Liver (tissue), 3 donors: ENCODE measurements at regions not wholly inside any gene's neighbourhood (a gene's known extent, or its start where the extent isn't known, plus 50 kb on each side); places are given as distances from the start of the nearest gene placed in this dataset.
"Not testable (repeated sequence)": the region's sequence is repeated elsewhere in the genome, so short reads cannot be mapped to it uniquely, and the experiment has no call there.

Experiments used
- GABPA ChIP-seq, 2 donors: IDR thresholded peaks in 1 of 2; conservative IDR thresholded peaks in 1 of 2; 2 replicates each; pipeline ENCODE4 v1.6.1; 2016; ENCODE audit warnings: antibody characterized with exemption in 2 of 2, mild to moderate bottlenecking in 1 of 2, moderate library complexity in 1 of 2
- JUND ChIP-seq, 2 donors: IDR thresholded peaks; 2 replicates each; pipeline ENCODE4 v1.6.1; 2016; ENCODE audit warnings: antibody characterized with exemption in 2 of 2
- TAF1 ChIP-seq: conservative IDR thresholded peaks from 2 replicates; pipeline ENCODE4 v1.6.1; 2016; ENCODE audit warnings: antibody characterized with exemption, mild to moderate bottlenecking
- TF ChIP-seq, protein P1 (sequence below): fragments of 150-350 bp; IDR thresholded peaks from 2 replicates; pipeline ENCODE4 v1.5.1; 2017; ENCODE audit warnings: improper control_type of control experiment, low read depth, low read length; ENCODE audit not compliant: missing input control
- TF ChIP-seq, protein P2 (sequence below): IDR thresholded peaks from 2 replicates; pipeline ENCODE4 v1.6.1; 2016; ENCODE audit warnings: antibody characterized with exemption
- TF ChIP-seq, protein P3 (sequence below): IDR thresholded peaks from 2 replicates; pipeline ENCODE4 v1.6.1; 2016; ENCODE audit warnings: antibody characterized with exemption, mild to moderate bottlenecking
- donor health status: healthy.
- donor health status: healthy.

DNA sequence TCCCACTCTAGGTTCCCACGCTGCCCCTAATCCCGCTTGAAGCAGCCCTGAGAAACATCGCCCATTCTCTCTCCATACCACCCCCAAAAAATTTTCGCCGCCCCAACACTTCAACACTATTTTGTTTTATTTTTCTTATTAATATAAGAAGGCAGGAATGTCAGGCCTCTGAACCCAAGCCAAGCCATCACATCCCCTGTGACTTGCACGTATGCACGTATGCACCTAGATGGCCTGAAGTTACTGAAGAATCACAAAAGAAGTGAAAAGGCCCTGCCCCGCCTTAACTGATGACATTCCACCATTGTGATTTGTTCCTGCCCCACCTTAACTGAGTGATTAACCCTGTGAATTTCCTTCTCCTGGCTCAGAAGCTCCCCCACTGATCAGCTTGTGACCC is 229.1 kb upstream of the DUSP10 start:
- TF ChIP-seq, protein P1, sequence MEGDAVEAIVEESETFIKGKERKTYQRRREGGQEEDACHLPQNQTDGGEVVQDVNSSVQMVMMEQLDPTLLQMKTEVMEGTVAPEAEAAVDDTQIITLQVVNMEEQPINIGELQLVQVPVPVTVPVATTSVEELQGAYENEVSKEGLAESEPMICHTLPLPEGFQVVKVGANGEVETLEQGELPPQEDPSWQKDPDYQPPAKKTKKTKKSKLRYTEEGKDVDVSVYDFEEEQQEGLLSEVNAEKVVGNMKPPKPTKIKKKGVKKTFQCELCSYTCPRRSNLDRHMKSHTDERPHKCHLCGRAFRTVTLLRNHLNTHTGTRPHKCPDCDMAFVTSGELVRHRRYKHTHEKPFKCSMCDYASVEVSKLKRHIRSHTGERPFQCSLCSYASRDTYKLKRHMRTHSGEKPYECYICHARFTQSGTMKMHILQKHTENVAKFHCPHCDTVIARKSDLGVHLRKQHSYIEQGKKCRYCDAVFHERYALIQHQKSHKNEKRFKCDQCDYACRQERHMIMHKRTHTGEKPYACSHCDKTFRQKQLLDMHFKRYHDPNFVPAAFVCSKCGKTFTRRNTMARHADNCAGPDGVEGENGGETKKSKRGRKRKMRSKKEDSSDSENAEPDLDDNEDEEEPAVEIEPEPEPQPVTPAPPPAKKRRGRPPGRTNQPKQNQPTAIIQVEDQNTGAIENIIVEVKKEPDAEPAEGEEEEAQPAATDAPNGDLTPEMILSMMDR, result not testable (repeated sequence)
- TF ChIP-seq, protein P2, sequence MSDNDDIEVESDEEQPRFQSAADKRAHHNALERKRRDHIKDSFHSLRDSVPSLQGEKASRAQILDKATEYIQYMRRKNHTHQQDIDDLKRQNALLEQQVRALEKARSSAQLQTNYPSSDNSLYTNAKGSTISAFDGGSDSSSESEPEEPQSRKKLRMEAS, result not testable (repeated sequence)
- TF ChIP-seq, protein P3, sequence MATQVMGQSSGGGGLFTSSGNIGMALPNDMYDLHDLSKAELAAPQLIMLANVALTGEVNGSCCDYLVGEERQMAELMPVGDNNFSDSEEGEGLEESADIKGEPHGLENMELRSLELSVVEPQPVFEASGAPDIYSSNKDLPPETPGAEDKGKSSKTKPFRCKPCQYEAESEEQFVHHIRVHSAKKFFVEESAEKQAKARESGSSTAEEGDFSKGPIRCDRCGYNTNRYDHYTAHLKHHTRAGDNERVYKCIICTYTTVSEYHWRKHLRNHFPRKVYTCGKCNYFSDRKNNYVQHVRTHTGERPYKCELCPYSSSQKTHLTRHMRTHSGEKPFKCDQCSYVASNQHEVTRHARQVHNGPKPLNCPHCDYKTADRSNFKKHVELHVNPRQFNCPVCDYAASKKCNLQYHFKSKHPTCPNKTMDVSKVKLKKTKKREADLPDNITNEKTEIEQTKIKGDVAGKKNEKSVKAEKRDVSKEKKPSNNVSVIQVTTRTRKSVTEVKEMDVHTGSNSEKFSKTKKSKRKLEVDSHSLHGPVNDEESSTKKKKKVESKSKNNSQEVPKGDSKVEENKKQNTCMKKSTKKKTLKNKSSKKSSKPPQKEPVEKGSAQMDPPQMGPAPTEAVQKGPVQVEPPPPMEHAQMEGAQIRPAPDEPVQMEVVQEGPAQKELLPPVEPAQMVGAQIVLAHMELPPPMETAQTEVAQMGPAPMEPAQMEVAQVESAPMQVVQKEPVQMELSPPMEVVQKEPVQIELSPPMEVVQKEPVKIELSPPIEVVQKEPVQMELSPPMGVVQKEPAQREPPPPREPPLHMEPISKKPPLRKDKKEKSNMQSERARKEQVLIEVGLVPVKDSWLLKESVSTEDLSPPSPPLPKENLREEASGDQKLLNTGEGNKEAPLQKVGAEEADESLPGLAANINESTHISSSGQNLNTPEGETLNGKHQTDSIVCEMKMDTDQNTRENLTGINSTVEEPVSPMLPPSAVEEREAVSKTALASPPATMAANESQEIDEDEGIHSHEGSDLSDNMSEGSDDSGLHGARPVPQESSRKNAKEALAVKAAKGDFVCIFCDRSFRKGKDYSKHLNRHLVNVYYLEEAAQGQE, result not testable (repeated sequence)
- not testable (repeated sequence) for TF ChIP-seq GABPA (IDR thresholded peaks at IDR 0.05 in 1 of 2, conservative IDR thresholded peaks at IDR 0.05 in 1 of 2); JUND (IDR thresholded peaks at IDR 0.05); TAF1
